Calu3 (cell line): ENCODE measurements at regions not wholly inside any gene's neighbourhood (a gene's known extent, or its start where the extent isn't known, plus 50 kb on each side); places are given as distances from the start of the nearest gene placed in this dataset.

Source experiments
- BruUV-seq: library from RNA; stranded (reverse); fragments of 400-500 nt; replicated peaks from 2 replicates; lab custom pipeline; 2021; lab: Mats Ljungman, UMichigan
- CTCF ChIA-PET: fragments of 300-600 bp; sonication (Branson Sonifier 250); formaldehyde crosslinking; loops from one replicate; lab custom pipeline; 2022; ENCODE audit warnings: antibody characterized with exemption; lab: Charles Lee
- DNase-seq: peaks from one replicate; pipeline ENCODE4 v3.0.0; 2022
- H3K27ac Mint-ChIP-seq: one replicate; pipeline ENCODE4 v1.8.0; 2022; ENCODE audit warnings: mixed read lengths; ENCODE audit not compliant: unreplicated experiment
- H3K27me3 Mint-ChIP-seq: one replicate; pipeline ENCODE4 v1.8.0; 2022; ENCODE audit warnings: mixed read lengths; ENCODE audit not compliant: unreplicated experiment
- H3K36me3 Mint-ChIP-seq: one replicate; pipeline ENCODE4 v1.8.0; 2022; ENCODE audit warnings: mild to moderate bottlenecking, moderate library complexity, mixed read lengths; ENCODE audit not compliant: insufficient read depth, unreplicated experiment
- H3K4me1 Mint-ChIP-seq: one replicate; pipeline ENCODE4 v1.8.0; 2022; ENCODE audit warnings: mild to moderate bottlenecking, low read depth, mixed read lengths; ENCODE audit not compliant: unreplicated experiment
- H3K4me3 Mint-ChIP-seq: one replicate; pipeline ENCODE4 v1.8.0; 2022; ENCODE audit warnings: mild to moderate bottlenecking, low read depth, moderate library complexity, mixed read lengths; ENCODE audit not compliant: unreplicated experiment
- H3K9me3 Mint-ChIP-seq: one replicate; pipeline ENCODE4 v1.8.0; 2022; ENCODE audit warnings: low read depth, mixed read lengths; ENCODE audit not compliant: unreplicated experiment
- intact Hi-C: fragments of 100-400 bp; cut with micrococcal nuclease; formaldehyde crosslinking; loops from one replicate; pipeline ENCODE4 v1.10.0; 2022; ENCODE audit not compliant: unreplicated experiment
- TF ChIP-seq, protein P1 (sequence below): fragments of 200-600 bp; IDR thresholded peaks from one replicate; pipeline ENCODE4 v1.8.0; 2022; ENCODE audit warnings: antibody characterized with exemption; ENCODE audit not compliant: unreplicated experiment

DNA sequence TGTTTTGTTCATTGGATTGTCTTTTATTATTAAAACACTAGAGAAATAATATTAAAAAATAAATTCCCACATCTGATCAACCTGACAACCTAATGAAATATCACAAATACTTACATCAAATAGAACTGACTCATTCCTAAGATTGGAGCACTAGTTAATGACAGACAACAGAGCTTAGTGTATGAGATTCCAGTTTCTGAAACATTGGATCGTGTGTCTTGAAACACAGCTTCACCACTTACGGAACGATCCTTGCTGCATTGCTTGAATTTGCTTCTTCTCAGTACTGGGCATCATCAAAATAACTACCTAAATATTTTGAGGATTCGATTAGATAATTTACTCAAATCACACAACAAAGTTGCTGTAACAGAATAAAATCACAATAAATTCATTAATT lies 667.2 kb upstream of the CDH18 start:
- peaks cover 11% of the 10 kb centered on the region for H3K9me3 Mint-ChIP-seq
- H3K4me1 Mint-ChIP-seq: no peaks in the 10 kb centered on the region
- H3K4me3 Mint-ChIP-seq: no peak overlapping the region
- no peak overlapping the region for H3K27ac Mint-ChIP-seq
- intact Hi-C loops: no loop called here
- no peak for DNase-seq
- no peaks in the 10 kb centered on the region for H3K36me3 Mint-ChIP-seq
- no peaks in the 10 kb centered on the region for H3K27me3 Mint-ChIP-seq
- TF ChIP-seq, protein P1, sequence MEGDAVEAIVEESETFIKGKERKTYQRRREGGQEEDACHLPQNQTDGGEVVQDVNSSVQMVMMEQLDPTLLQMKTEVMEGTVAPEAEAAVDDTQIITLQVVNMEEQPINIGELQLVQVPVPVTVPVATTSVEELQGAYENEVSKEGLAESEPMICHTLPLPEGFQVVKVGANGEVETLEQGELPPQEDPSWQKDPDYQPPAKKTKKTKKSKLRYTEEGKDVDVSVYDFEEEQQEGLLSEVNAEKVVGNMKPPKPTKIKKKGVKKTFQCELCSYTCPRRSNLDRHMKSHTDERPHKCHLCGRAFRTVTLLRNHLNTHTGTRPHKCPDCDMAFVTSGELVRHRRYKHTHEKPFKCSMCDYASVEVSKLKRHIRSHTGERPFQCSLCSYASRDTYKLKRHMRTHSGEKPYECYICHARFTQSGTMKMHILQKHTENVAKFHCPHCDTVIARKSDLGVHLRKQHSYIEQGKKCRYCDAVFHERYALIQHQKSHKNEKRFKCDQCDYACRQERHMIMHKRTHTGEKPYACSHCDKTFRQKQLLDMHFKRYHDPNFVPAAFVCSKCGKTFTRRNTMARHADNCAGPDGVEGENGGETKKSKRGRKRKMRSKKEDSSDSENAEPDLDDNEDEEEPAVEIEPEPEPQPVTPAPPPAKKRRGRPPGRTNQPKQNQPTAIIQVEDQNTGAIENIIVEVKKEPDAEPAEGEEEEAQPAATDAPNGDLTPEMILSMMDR: no peak
- BruUV-seq: no TSS peak
- CTCF ChIA-PET: no interaction called here

DNA sequence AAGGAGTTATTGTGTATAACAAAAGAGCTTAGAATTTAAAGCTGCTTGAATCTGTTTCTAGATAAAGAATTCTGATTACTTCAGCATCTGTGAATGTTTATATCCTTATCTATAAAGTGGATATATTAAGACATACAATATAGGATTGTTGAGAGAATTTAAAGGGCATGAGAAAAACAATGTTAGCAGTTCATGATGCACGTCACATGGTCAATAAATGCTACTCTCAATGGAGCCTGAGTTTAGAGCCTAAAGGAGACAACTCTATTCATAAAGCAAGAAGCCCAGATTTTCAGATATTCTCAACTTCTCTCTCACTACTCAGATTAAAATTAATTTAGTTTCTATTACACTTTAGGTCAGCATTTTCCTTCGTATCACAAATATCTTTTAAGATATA lies 666.7 kb upstream of the CDH18 start:
- CTCF ChIA-PET: no interaction called here
- Mint-ChIP-seq H3K4me1 (no peaks in the 10 kb centered on the region), H3K36me3 (no peaks in the 10 kb centered on the region), H3K4me3 (no peak overlapping the region), H3K27me3 (no peaks in the 10 kb centered on the region), H3K9me3 (peaks cover 15% of the 10 kb centered on the region), H3K27ac (no peak overlapping the region)
- TF ChIP-seq, protein P1: no peak
- no peak for DNase-seq
- intact Hi-C loops: no loop called here
- no TSS peak for BruUV-seq

DNA sequence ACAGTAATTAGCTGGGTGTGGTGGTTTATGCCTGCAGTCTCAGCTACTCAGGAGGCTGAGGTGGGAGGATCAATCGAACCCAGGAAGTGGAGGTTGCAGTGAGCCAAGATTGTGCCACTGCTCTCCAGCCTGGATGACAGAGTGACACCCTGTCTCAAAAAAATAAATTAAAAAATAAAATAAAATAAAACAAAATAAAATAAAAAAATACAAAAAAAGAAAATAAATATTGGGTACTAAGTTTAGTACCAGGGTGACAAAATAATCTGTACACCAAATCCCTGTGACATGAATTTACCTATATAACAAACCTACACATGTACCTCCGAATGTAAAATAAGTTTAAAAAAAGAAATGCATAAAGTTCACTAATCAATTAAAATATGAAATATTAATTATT lies 666.0 kb upstream of the CDH18 start:
- BruUV-seq: no TSS peak
- no peak for DNase-seq
- peaks cover 15% of the 10 kb centered on the region for H3K9me3 Mint-ChIP-seq
- no peak overlapping the region for H3K4me3 Mint-ChIP-seq
- H3K36me3 Mint-ChIP-seq: no peaks in the 10 kb centered on the region
- no peaks in the 10 kb centered on the region for H3K4me1 Mint-ChIP-seq
- intact Hi-C loops: no loop called here
- H3K27ac Mint-ChIP-seq: no peak overlapping the region
- H3K27me3 Mint-ChIP-seq: no peaks in the 10 kb centered on the region
- CTCF ChIA-PET: no interaction called here
- TF ChIP-seq, protein P1: no peak

DNA sequence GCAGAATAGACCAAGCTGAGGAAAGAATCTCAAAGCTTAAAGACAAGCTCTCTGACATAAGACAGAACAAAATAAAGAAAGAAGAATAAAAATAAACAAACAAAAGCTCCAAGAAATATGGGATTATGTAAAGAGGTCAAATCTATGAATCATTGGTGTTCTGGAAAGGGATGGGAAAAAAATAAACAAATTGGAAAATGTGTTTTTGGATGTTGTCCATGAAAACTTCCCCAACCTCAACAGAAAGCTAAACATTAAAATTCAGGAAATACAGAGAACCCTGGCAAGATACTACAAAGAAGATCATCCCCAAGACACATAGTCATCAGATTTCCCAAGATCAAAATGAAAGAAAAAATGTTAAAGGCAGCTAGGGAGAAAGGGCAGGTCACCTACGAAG lies 662.0 kb upstream of the CDH18 start:
- no peak overlapping the region for H3K4me3 Mint-ChIP-seq
- H3K9me3 Mint-ChIP-seq: peaks cover 15% of the 10 kb centered on the region
- intact Hi-C loops: no loop called here
- H3K4me1 Mint-ChIP-seq: no peaks in the 10 kb centered on the region
- no peaks in the 10 kb centered on the region for H3K27me3 Mint-ChIP-seq
- H3K36me3 Mint-ChIP-seq: no peaks in the 10 kb centered on the region
- TF ChIP-seq, protein P1: no peak
- no TSS peak for BruUV-seq
- CTCF ChIA-PET: no interaction called here
- no peak for DNase-seq
- H3K27ac Mint-ChIP-seq: no peak overlapping the region
